ENCODE measurements at regions not wholly inside any gene's neighbourhood (a gene's known extent, or its start where the extent isn't known, plus 50 kb on each side); places are given as distances from the start of the nearest gene placed in this dataset.
"Not testable (repeated sequence)": the region's sequence is repeated elsewhere in the genome, so short reads cannot be mapped to it uniquely, and the experiment has no call there.

GRCh38 chr12:131644481-131644880 lies 66.4 kb upstream of the SFSWAP start:
- H3K4me3 ChIP-seq = no peak overlapping the region
- H3K9me3 ChIP-seq = no peaks in the 10 kb centered on the region
- no peak overlapping the region for H3K9ac ChIP-seq
- H3K4me2 ChIP-seq = no peak overlapping the region
- no peaks in the 10 kb centered on the region for H3K4me1 ChIP-seq
- H3K36me3 ChIP-seq = no peaks in the 10 kb centered on the region
- no peak for TF ChIP-seq Cebpa-rat (IDR thresholded peaks at IDR 0.05)
- no peaks in the 10 kb centered on the region; the same call in 1 of the 2 replicates for H4K20me1 ChIP-seq
- no peak overlapping the region for H3K27ac ChIP-seq
- H3K27me3 ChIP-seq = no peaks in the 10 kb centered on the region

DNA sequence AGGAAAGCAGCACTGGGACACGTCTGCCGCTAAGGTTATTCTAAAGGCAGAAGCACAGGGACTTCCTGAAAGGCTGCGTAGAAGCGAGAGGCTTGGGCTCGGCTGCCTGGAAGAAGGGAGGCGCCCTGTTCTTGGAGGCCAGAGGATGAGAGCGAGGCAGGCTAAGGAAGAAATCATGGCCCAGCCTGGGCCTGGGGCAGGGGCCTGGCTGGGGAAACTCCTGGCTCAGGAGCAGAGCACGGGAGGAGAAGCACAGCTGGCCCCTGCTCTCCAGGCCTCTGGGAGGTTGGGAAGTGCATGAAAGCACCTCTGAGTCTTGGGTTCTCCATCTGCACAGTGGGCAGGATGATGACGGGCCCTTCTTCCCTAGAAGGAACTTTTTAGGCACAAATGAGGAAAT lies 66.0 kb upstream of the SFSWAP start:
- H3K4me1 ChIP-seq, H3K4me3 ChIP-seq, H4K20me1 ChIP-seq, H3K4me2 ChIP-seq, H3K9ac ChIP-seq, H3K9me3 ChIP-seq, H3K27ac ChIP-seq, H3K27me3 ChIP-seq, H3K36me3 ChIP-seq: not testable (repeated sequence)

DNA sequence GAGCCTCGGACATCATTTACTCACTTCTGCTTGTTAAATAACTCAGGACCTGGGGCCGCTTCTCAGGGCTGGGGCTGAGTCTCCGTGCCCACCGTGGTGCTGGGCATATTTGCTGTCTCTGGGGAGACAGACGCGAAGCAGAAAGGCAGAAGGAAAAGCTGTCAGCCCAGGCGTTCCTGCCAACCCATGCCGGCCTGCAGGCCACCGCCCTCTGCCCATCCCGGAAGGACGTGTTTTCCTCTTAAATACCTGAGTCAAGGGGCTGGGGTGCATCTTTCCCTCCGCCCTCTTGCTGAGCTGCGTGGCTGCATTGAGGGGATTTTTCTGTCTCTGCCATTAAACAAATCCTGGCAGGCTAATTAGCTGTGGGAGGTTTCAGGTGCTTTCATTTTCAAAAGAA lies 65.3 kb upstream of the SFSWAP start:
- not testable (repeated sequence) for H3K4me2 ChIP-seq

GRCh38 chr12:131646444-131646843 lies 64.4 kb upstream of the SFSWAP start:
- H3K9ac ChIP-seq, H3K9me3 ChIP-seq: not testable (repeated sequence)

More for the DNA sequence above, 65.3 kb upstream of the SFSWAP start:
- H3K4me1 ChIP-seq, H4K20me1 ChIP-seq, H3K9ac ChIP-seq, H3K27me3 ChIP-seq, H3K4me3 ChIP-seq, H3K27ac ChIP-seq, H3K36me3 ChIP-seq, H3K9me3 ChIP-seq: not testable (repeated sequence)

GRCh38 chr12:131647667-131648066 lies 63.2 kb upstream of the SFSWAP start:
- H4K20me1 ChIP-seq = no peaks in the 10 kb centered on the region; the same call in 1 of the 2 replicates
- no peak overlapping the region for H3K27ac ChIP-seq
- H3K36me3 ChIP-seq = no peaks in the 10 kb centered on the region
- no peak overlapping the region for H3K4me2 ChIP-seq
- H3K9me3 ChIP-seq = no peaks in the 10 kb centered on the region
- TF ChIP-seq Cebpa-rat (IDR thresholded peaks at IDR 0.05) = no peak
- no peaks in the 10 kb centered on the region for H3K4me1 ChIP-seq
- no peak overlapping the region for H3K4me3 ChIP-seq
- H3K27me3 ChIP-seq = no peaks in the 10 kb centered on the region
- H3K9ac ChIP-seq = no peak overlapping the region

More at GRCh38 chr12:131646444-131646843, 64.4 kb upstream of the SFSWAP start:
- H3K27me3 ChIP-seq, H3K36me3 ChIP-seq, H3K4me3 ChIP-seq, H3K4me1 ChIP-seq, H3K27ac ChIP-seq, H3K4me2 ChIP-seq, H4K20me1 ChIP-seq: not testable (repeated sequence)

DNA sequence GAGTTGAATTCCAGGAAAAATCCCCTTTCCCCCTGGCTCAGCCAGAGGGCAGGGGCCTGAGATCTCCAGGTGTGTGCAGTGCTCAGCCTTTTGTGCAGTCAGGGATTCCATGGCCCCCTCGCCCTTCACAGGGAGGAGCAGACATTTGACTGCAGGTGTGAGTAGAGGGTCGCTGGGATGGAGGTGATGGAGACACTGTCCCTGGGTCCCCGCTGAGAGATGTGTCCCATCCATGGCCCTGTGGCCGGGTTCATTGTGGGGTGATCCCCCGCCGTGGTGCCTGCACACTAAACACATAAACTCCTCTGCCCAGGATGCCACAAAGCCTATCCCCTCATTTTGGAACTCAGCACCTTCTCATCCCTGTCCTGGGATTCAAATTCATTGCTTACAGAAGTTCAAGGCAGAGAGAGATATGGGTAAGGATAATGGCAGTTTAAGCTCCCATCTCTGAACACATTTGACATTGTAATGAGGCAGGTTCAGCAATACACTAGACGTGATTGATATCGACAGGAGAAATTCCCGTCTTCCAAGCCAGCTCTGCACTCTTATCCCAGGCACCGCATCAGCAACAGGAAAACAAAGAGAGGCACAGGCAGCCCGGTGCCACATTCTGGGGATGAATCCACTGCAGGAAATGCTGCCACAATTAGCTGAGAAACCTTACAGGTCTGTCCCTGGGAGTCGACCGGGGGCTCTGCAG lies 55.3 kb upstream of the SFSWAP start:
- H3K27me3 ChIP-seq = peaks cover 11% of the 10 kb centered on the region
- not testable (repeated sequence) for H3K27ac ChIP-seq, H3K4me3 ChIP-seq, H4K20me1 ChIP-seq, H3K4me1 ChIP-seq, H3K9me3 ChIP-seq, H3K4me2 ChIP-seq, H3K9ac ChIP-seq, H3K36me3 ChIP-seq

DNA sequence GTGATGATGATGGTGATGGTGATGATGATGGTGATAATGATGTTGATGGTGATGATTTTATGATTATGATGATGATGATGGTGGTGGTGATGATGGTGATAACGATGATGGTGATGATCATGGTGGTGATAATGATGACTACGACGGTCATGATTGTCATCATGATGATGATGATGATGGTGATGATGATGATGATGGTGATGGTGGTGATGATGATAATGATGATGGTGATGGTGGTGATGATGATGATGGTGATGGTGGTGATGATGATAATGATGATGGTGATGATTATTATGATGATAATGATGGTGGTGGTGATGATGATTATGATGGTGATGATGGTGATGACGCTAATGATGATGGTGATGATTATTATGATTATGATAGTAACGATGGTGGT lies 54.1 kb upstream of the SFSWAP start:
- not testable (repeated sequence) for H3K9me3 ChIP-seq, H3K27ac ChIP-seq, H3K4me3 ChIP-seq, H3K36me3 ChIP-seq, H4K20me1 ChIP-seq, H3K4me2 ChIP-seq, H3K4me1 ChIP-seq, H3K9ac ChIP-seq
- peaks cover 15% of the 10 kb centered on the region for H3K27me3 ChIP-seq

GRCh38 chr12:131658605-131659004 lies 52.3 kb upstream of the SFSWAP start:
- not testable (repeated sequence) for H3K4me1 ChIP-seq, H3K4me2 ChIP-seq, H3K4me3 ChIP-seq, H3K9me3 ChIP-seq, H3K36me3 ChIP-seq, H3K9ac ChIP-seq, H3K27ac ChIP-seq, H4K20me1 ChIP-seq
- peaks cover 25% of the 10 kb centered on the region for H3K27me3 ChIP-seq

- not testable (repeated sequence) for H3K9ac ChIP-seq, H4K20me1 ChIP-seq, H3K4me2 ChIP-seq, H3K9me3 ChIP-seq, H3K4me1 ChIP-seq, H3K36me3 ChIP-seq, H3K27ac ChIP-seq, H3K4me3 ChIP-seq
- peaks cover 25% of the 10 kb centered on the region for H3K27me3 ChIP-seq
These were observed 51.4 kb upstream of the SFSWAP start for GRCh38 chr12:131659484-131659883.

DNA sequence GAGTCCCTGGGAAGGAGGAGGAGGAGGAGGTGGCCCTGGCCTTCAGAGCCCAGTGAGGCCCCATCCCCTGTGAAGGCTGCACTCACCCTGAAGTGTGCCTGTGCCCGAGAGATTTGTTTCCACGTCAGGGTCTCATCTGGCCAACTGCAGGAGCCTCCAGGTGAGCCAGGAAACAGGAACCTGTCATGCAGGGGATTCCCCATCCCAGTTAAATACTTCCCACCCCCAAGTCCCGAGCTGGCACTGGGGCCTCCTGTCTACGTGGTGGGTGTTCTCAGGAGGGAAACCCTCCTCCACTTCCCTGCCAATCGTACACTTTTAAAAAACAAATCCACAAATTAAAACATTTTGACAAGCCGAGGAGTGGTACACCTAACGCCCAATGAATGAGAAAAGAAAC lies 50.9 kb upstream of the SFSWAP start:
- not testable (repeated sequence) for H3K27ac ChIP-seq, H3K9ac ChIP-seq, H4K20me1 ChIP-seq, H3K4me3 ChIP-seq, H3K4me2 ChIP-seq, H3K9me3 ChIP-seq, H3K36me3 ChIP-seq, H3K4me1 ChIP-seq
- peaks cover 25% of the 10 kb centered on the region for H3K27me3 ChIP-seq

DNA sequence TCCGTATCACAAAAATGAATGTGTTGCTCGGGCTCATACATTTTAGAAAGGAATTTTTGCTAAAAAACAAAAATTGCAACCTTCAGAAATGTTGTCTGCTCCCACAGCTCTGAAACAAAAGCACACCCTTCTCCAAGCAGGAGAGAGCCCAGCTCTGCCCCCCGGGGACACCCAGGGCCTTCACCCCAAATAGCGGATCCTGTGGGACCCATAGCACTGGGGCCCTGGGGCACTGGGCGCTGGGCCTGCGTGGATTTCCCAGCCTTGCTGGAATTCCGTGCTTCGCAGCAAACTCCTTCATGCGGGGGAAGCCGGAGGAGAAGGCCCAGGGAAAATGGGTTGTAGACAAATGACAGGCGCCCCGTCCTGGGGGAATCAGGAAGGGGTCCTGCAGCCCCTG lies 50.5 kb upstream of the SFSWAP start:
- not testable (repeated sequence) for H3K36me3 ChIP-seq

More for the DNA sequence above, 50.5 kb upstream of the SFSWAP start:
- H3K4me2 ChIP-seq, H4K20me1 ChIP-seq, H3K4me1 ChIP-seq, H3K9ac ChIP-seq, H3K9me3 ChIP-seq, H3K4me3 ChIP-seq, H3K27ac ChIP-seq: not testable (repeated sequence)
- H3K27me3 ChIP-seq = peaks cover 25% of the 10 kb centered on the region

Data from BLaER1 (cell line).